ENCODE measurements at regions not wholly inside any gene's neighbourhood (a gene's known extent, or its start where the extent isn't known, plus 50 kb on each side); places are given as distances from the start of the nearest gene placed in this dataset.

DNA sequence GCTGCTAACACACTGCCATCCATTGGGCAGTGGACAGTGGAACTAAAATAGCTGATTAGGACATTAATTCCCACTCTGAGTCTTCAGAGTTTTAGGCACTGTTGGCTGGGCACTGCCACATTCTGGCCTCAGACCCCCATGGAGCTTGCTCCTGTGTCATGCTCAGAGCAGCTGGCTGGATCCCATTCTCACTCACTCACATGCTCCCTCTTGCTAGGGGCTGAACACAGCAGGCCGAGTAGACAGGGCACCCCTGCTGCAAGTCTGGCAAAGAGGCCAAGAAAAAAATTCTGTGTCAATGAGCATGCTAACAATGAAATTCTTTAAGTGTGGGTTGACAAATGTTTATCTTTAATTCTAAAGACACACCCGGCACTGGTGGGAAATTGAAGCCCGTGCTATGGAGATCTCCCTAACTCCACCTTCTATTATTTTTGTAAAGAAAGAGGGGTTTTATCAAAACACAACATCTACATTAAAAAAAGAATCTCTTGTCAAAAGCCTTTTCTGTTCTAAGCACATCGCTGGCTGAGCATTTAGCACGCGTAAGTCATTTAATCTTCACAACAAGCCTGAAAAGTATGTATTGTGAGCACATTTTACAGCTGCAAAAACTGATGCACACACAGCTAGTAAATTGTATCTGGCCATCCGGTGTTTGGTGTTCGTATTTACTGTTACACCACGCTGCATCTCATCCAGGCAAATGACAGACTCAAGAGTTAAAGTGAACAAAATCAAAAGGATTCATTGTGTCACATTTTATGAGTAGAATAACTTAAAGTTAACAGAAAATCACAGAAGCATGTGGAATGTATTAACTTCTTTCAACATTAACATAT is 362.1 kb downstream of the PLOD2 start:
- H3K27ac ChIP-seq (ENCODE audit: low read length) = no peak overlapping the region
- no peak for DNase-seq
- no peaks in the 10 kb centered on the region for H3K27me3 ChIP-seq (ENCODE audit: low read length)
- H3K9me2 ChIP-seq (replicated peaks; ENCODE audit: insufficient read depth, low read length) = no peaks in the 10 kb centered on the region
- no peak overlapping the region for H3K9ac ChIP-seq (ENCODE audit: low read length)
- H3K4me3 ChIP-seq (ENCODE audit: low read length) = no peak overlapping the region
- H3K4me1 ChIP-seq (ENCODE audit: low read length) = no peaks in the 10 kb centered on the region
- H3K9me3 ChIP-seq (ENCODE audit: low read length) = peaks cover 13% of the 10 kb centered on the region
- H3K36me3 ChIP-seq (ENCODE audit: insufficient read depth, low read length) = no peaks in the 10 kb centered on the region
- no peaks in the 10 kb centered on the region for H3K79me2 ChIP-seq (ENCODE audit: low read length)
- no peak overlapping the region for H3K4me2 ChIP-seq (ENCODE audit: low read depth, low read length, poor library complexity, severe bottlenecking)
- H4K20me1 ChIP-seq (ENCODE audit: insufficient read depth, low read depth, low read length) = no peaks in the 10 kb centered on the region
- no peak overlapping the region for H2AFZ ChIP-seq (ENCODE audit: low read length)

DNA sequence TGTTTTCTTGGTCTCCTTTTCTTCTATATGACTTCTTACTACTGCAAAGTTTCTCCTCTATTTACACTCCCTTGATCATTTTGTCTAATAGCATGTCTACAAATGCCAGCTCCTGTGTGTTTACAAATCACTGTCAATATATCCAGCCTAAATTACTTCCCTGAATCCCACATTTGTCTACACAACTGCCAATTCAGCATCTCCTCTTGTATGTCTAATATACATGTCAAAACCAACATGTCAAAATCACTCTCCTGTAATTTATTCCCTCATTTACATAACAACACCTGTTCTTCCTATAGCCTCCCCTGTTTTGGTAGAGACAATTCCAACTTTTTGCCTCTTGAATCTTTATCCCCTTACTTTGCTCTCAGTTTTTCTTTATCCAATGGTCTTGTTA is 359.3 kb downstream of the PLOD2 start:
- no peaks in the 10 kb centered on the region for H4K20me1 ChIP-seq (ENCODE audit: insufficient read depth, low read depth, low read length)
- no peaks in the 10 kb centered on the region for H3K4me1 ChIP-seq (ENCODE audit: low read length)
- H3K9me3 ChIP-seq (ENCODE audit: low read length) = peaks cover 13% of the 10 kb centered on the region
- no peaks in the 10 kb centered on the region for H3K9me2 ChIP-seq (replicated peaks; ENCODE audit: insufficient read depth, low read length)
- H3K79me2 ChIP-seq (ENCODE audit: low read length) = no peaks in the 10 kb centered on the region
- no peak overlapping the region for H3K4me3 ChIP-seq (ENCODE audit: low read length)
- H2AFZ ChIP-seq (ENCODE audit: low read length) = no peak overlapping the region
- H3K36me3 ChIP-seq (ENCODE audit: insufficient read depth, low read length) = no peaks in the 10 kb centered on the region
- H3K9ac ChIP-seq (ENCODE audit: low read length) = no peak overlapping the region
- H3K27ac ChIP-seq (ENCODE audit: low read length) = no peak overlapping the region
- H3K27me3 ChIP-seq (ENCODE audit: low read length) = no peaks in the 10 kb centered on the region
- DNase-seq = no peak
- H3K4me2 ChIP-seq (ENCODE audit: low read depth, low read length, poor library complexity, severe bottlenecking) = no peak overlapping the region

- Histone ChIP-seq H3K27ac (ENCODE audit: low read length) (no peak overlapping the region), H3K79me2 (ENCODE audit: low read length) (no peaks in the 10 kb centered on the region), H3K4me3 (ENCODE audit: low read length) (no peak overlapping the region), H2AFZ (ENCODE audit: low read length) (no peak overlapping the region), H4K20me1 (ENCODE audit: insufficient read depth, low read depth, low read length) (no peaks in the 10 kb centered on the region), H3K27me3 (ENCODE audit: low read length) (no peaks in the 10 kb centered on the region), H3K9ac (ENCODE audit: low read length) (no peak overlapping the region), H3K9me3 (ENCODE audit: low read length) (peaks cover 9% of the 10 kb centered on the region; the same call in 1 of the 2 replicates), H3K4me2 (ENCODE audit: low read depth, low read length, poor library complexity, severe bottlenecking) (no peak overlapping the region), H3K4me1 (ENCODE audit: low read length) (no peaks in the 10 kb centered on the region), H3K9me2 (replicated peaks; ENCODE audit: insufficient read depth, low read length) (no peaks in the 10 kb centered on the region), H3K36me3 (ENCODE audit: insufficient read depth, low read length) (no peaks in the 10 kb centered on the region)
- DNase-seq = no peak
Observed at GRCh38 chr3:145807990-145808389, 353.0 kb downstream of the PLOD2 start.

GRCh38 chr3:145812391-145812790 is 348.6 kb downstream of the PLOD2 start:
- H3K36me3 ChIP-seq (ENCODE audit: insufficient read depth, low read length) = no peaks in the 10 kb centered on the region
- peaks cover 12% of the 10 kb centered on the region for H3K9me3 ChIP-seq (ENCODE audit: low read length)
- no peak for DNase-seq
- H3K4me1 ChIP-seq (ENCODE audit: low read length) = no peaks in the 10 kb centered on the region
- no peaks in the 10 kb centered on the region for H3K27me3 ChIP-seq (ENCODE audit: low read length)
- no peak overlapping the region for H3K4me3 ChIP-seq (ENCODE audit: low read length)
- no peak overlapping the region for H3K27ac ChIP-seq (ENCODE audit: low read length)
- no peak overlapping the region for H3K4me2 ChIP-seq (ENCODE audit: low read depth, low read length, poor library complexity, severe bottlenecking)
- H4K20me1 ChIP-seq (ENCODE audit: insufficient read depth, low read depth, low read length) = no peaks in the 10 kb centered on the region
- 0 out of 2 replicates have a peak, but pooled peaks cover 6% of the 10 kb centered on the region for H3K9me2 ChIP-seq (replicated peaks; ENCODE audit: insufficient read depth, low read length)
- no peaks in the 10 kb centered on the region for H3K79me2 ChIP-seq (ENCODE audit: low read length)
- H3K9ac ChIP-seq (ENCODE audit: low read length) = no peak overlapping the region
- no peak overlapping the region for H2AFZ ChIP-seq (ENCODE audit: low read length)

- Histone ChIP-seq H3K9me3 (ENCODE audit: low read length) (peaks cover 16% of the 10 kb centered on the region), H3K27me3 (ENCODE audit: low read length) (no peaks in the 10 kb centered on the region), H3K36me3 (ENCODE audit: insufficient read depth, low read length) (no peaks in the 10 kb centered on the region), H2AFZ (ENCODE audit: low read length) (no peak overlapping the region), H3K27ac (ENCODE audit: low read length) (no peak overlapping the region), H3K9ac (ENCODE audit: low read length) (no peak overlapping the region), H3K4me2 (ENCODE audit: low read depth, low read length, poor library complexity, severe bottlenecking) (no peak overlapping the region), H3K79me2 (ENCODE audit: low read length) (no peaks in the 10 kb centered on the region), H3K4me3 (ENCODE audit: low read length) (no peak overlapping the region), H4K20me1 (ENCODE audit: insufficient read depth, low read depth, low read length) (no peaks in the 10 kb centered on the region), H3K9me2 (replicated peaks; ENCODE audit: insufficient read depth, low read length) (0 out of 2 replicates have a peak, but pooled peaks cover 6% of the 10 kb centered on the region), H3K4me1 (ENCODE audit: low read length) (no peaks in the 10 kb centered on the region)
- DNase-seq = no peak
Observed at GRCh38 chr3:145815707-145816413, 345.1 kb downstream of the PLOD2 start.

GRCh38 chr3:145817870-145818483 is 343.0 kb downstream of the PLOD2 start:
- Histone ChIP-seq H2AFZ (ENCODE audit: low read length) (no peak overlapping the region), H4K20me1 (ENCODE audit: insufficient read depth, low read depth, low read length) (no peaks in the 10 kb centered on the region), H3K9ac (ENCODE audit: low read length) (no peak overlapping the region), H3K27me3 (ENCODE audit: low read length) (no peaks in the 10 kb centered on the region), H3K27ac (ENCODE audit: low read length) (no peak overlapping the region), H3K9me3 (ENCODE audit: low read length) (peaks cover 12% of the 10 kb centered on the region), H3K4me1 (ENCODE audit: low read length) (no peaks in the 10 kb centered on the region), H3K79me2 (ENCODE audit: low read length) (no peaks in the 10 kb centered on the region), H3K4me2 (ENCODE audit: low read depth, low read length, poor library complexity, severe bottlenecking) (no peak overlapping the region), H3K9me2 (replicated peaks; ENCODE audit: insufficient read depth, low read length) (0 out of 2 replicates have a peak, but pooled peaks cover 6% of the 10 kb centered on the region), H3K4me3 (ENCODE audit: low read length) (no peak overlapping the region), H3K36me3 (ENCODE audit: insufficient read depth, low read length) (no peaks in the 10 kb centered on the region)
- DNase-seq = no peak

DNA sequence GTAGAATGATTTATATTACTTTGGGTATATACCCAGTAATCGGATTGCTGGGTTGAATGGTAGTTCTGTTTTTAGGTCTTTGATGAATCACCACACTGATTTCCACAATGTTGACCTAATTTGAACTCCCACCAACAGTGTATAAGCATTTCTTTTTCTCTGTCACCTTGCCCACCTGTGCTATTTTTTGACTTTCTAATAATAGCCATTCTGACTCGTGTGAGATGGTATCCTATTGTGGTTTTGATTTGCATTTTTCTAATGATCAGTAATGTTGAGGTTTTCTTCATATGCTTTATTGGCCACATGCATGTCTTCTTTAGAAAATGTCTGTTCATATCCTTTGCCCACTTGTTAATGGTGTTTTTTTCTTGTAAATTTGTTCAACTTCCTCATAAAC is 340.8 kb downstream of the PLOD2 start:
- Histone ChIP-seq H4K20me1 (ENCODE audit: insufficient read depth, low read depth, low read length) (no peaks in the 10 kb centered on the region), H3K27ac (ENCODE audit: low read length) (no peak overlapping the region), H3K4me3 (ENCODE audit: low read length) (no peak overlapping the region), H3K4me1 (ENCODE audit: low read length) (no peaks in the 10 kb centered on the region), H3K9me3 (ENCODE audit: low read length) (peaks cover 7% of the 10 kb centered on the region; the same call in 1 of the 2 replicates), H2AFZ (ENCODE audit: low read length) (no peak overlapping the region), H3K79me2 (ENCODE audit: low read length) (no peaks in the 10 kb centered on the region), H3K9me2 (replicated peaks; ENCODE audit: insufficient read depth, low read length) (no peaks in the 10 kb centered on the region), H3K27me3 (ENCODE audit: low read length) (no peaks in the 10 kb centered on the region), H3K36me3 (ENCODE audit: insufficient read depth, low read length) (no peaks in the 10 kb centered on the region), H3K9ac (ENCODE audit: low read length) (no peak overlapping the region), H3K4me2 (ENCODE audit: low read depth, low read length, poor library complexity, severe bottlenecking) (no peak overlapping the region)
- no peak for DNase-seq

DNA sequence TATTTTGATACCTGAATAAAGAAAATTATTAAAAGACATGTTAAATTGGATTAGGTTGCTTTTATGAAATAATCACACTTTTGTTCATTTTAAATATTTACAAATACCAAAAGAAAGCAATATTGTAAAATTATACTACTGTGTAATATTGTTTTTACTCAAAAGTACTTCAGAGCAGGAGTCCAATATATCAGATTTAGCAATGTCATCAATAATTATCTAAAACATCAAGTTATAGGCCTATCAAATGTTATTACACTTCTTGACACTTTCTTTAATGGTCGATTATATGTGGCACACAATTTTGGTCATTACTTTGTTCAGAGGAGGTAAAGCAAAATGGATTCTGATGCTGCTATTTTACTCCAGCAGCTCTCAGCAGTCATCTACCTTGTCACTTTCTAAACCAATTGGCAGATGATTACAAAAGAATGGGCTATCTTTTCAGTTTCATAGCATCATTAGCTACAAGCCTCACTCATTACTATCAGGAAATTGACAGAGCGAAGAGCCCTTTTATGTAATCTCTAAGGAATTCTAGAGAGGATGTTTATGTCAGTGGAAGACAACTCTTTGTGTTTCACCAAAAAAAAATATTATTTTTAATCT is 318.6 kb downstream of the PLOD2 start:
- peaks cover 20% of the 10 kb centered on the region for H3K9me3 ChIP-seq (ENCODE audit: low read length)
- no peaks in the 10 kb centered on the region for H3K36me3 ChIP-seq (ENCODE audit: insufficient read depth, low read length)
- H3K4me3 ChIP-seq (ENCODE audit: low read length) = no peak overlapping the region
- no peak overlapping the region for H3K4me2 ChIP-seq (ENCODE audit: low read depth, low read length, poor library complexity, severe bottlenecking)
- DNase-seq = no peak
- no peaks in the 10 kb centered on the region for H3K4me1 ChIP-seq (ENCODE audit: low read length)
- no peaks in the 10 kb centered on the region for H3K79me2 ChIP-seq (ENCODE audit: low read length)
- no peak overlapping the region for H3K9ac ChIP-seq (ENCODE audit: low read length)
- H3K27ac ChIP-seq (ENCODE audit: low read length) = no peak overlapping the region
- no peak overlapping the region for H2AFZ ChIP-seq (ENCODE audit: low read length)
- H3K27me3 ChIP-seq (ENCODE audit: low read length) = no peaks in the 10 kb centered on the region
- H4K20me1 ChIP-seq (ENCODE audit: insufficient read depth, low read depth, low read length) = no peaks in the 10 kb centered on the region
- H3K9me2 ChIP-seq (replicated peaks; ENCODE audit: insufficient read depth, low read length) = no peaks in the 10 kb centered on the region

Measured in Karpas-422 (cell line).